Medulla oblongata (tissue), 1 donor: ENCODE measurements at regions not wholly inside any gene's neighbourhood (a gene's known extent, or its start where the extent isn't known, plus 50 kb on each side); places are given as distances from the start of the nearest gene placed in this dataset.
"Not testable (repeated sequence)": the region's sequence is repeated elsewhere in the genome, so short reads cannot be mapped to it uniquely, and the experiment has no call there.

Experiments
- DNase-seq: peaks from one replicate; pipeline ENCODE4 v3.0.0-alpha.2; 2015; ENCODE audit errors: extremely low spot score

DNA sequence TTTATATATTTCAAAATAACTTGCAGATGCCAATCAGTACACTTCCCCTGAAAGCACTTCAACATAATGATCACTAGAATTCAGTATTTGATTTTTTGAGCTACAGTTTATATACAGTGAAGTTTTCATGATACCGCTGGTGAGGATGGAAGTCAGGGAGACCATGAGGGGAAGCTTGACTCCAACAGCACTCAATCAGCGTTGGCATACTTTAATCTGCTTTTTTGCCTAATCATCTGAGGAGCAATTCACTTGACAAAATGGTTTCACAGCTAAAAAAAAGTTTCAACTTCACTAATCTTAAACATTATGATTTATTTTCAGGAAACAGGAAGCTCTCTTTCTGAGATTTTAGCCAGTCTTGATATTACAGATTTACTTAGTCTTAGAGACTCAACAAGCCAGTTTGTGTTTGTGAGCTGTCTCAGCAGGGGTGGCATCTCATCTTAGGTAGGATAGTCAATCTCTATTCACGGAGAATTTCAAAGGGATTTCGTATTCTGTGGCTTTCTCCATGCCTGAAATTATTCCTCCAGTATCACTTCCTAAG lies 111.4 kb upstream of the ARRDC3 start:
- DNase-seq: no peak

GRCh38 chr5:91493086-91493485 lies 110.0 kb upstream of the ARRDC3 start:
- DNase-seq: no peak

DNA sequence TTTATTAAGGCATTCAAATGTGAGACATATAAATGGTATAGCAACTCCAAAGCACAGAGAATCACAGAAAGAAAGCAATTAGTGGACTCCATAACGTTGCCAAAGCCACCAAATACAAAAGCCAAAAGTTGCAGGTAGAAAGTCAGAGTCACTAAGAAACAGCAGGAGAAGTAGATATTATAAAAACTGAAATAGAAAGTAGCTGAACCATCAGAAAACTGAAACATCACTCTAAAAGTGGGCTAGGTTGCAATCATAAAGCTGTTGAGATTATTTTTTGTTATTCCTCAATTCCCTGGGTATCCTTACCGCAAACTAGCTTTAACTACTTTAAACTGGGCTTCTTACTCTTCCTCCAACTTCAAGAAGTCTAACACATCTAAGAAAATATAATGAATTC lies 108.1 kb upstream of the ARRDC3 start:
- no peak for DNase-seq

- no peak for DNase-seq
Observed at GRCh38 chr5:91490316-91490715, 107.2 kb upstream of the ARRDC3 start.

DNA sequence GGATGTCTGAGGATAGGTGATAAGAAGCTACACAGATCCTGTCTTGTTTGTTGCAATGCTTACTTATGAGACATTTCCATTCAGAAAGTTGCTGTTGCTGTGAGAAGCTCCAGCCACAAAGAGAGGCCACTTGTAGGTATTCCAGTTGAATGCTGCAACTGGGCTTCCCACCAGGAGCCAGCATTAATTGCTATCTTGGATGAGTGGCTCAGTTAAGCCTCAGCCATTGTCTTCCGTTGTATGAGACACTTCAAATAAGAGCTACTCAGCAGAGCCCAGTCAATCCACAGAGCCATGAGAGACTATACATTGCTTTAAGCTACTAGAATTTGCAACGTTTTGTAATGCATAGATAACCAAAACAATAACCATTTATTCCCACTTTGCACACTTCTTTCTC lies 104.3 kb upstream of the ARRDC3 start:
- DNase-seq: no peak

- DNase-seq: no peak
Observed at GRCh38 chr5:91486638-91487037, 103.5 kb upstream of the ARRDC3 start.

DNA sequence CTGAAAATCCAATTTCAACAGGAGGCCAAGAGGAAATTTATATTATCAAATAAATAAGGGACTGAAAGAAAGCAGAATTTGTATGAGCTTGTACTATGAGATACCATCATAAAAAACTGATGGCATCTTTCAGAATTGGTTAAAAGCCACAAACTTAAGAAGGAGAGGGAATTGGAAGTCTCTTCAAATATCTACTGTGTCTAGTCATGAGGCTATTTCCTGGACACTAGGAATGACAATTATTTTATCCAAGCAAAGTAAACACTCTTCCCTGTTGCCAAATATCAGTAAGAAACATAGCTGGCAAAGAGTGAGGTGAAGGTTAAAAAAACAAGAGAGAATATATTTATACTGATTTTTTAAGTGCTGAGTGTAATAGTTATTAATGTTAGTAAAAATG lies 101.5 kb upstream of the ARRDC3 start:
- DNase-seq: no peak

- not testable (repeated sequence) for DNase-seq
Observed at GRCh38 chr5:91479376-91479775, 96.3 kb upstream of the ARRDC3 start.

GRCh38 chr5:91478096-91478495 lies 95.0 kb upstream of the ARRDC3 start:
- no peak for DNase-seq

GRCh38 chr5:91477408-91477807 lies 94.3 kb upstream of the ARRDC3 start:
- no peak for DNase-seq

DNA sequence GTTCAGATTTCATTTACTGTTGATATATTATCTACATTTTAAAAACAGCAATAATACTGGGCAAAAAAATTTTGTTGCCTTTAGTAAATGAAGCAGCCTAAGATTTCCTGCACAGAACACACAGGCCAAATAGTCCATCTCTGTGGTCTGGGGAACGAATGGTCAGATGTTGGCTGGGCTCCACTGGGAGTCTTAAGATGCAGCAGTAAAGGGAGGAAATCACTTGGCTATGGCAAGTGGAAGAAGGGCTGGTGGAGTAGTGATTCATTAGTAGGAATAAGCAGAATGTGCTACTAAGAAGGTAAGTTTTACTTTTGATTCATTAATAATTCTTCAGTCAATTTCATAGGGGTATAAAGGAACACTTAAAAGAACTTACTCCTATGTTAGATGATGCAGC lies 91.1 kb upstream of the ARRDC3 start:
- DNase-seq: no peak

DNA sequence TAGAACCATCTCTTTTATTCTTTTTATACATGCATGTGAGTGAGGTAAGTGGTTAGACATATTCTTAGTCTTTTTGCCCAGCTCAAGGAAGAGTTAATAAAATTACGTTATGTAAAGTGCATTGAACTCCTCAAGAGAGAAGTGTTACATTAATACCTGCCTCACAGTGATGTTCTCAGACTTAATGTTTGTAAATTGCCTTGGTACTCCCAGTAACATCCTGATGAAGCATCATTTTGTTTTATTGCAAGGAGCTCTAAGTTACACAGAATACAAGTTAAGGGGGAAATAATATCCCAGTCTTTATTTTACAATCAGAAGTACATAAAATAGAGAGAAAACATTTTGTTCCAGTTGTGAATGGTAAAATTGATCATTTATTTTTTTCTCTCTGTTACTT lies 89.5 kb upstream of the ARRDC3 start:
- DNase-seq: no peak

DNA sequence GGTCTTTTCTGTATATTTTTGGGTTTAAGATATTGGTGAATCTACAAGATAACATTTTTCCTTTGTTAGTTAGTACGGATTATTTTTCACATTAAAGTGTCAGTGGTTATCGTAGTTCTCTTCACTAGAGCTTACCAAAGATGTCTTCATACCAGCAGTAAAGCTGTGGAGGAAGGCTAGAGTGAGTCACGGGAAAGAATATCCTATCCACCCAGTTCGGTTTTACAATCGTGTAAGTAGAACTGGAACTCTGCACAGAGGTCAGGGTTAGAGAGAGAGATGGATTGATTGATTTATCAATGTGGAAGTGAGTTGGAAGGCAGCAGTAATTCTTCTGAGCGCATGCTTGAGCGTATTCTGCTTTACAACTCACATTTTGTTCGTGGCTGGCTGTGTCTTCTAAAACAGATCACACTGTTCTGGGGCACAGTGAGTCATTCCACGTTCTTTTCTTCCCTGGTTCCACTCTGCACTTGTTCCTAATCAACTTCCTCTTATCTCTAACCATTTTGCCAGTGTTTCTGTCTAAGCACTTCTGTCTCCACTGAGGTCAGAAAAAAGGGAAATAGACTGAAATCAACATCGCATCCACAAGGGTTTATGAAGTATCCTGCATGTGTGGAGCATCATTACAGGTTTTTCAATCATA lies 86.5 kb upstream of the ARRDC3 start:
- peak; percentile 46 for DNase-seq

- peak; percentile 16 for DNase-seq
Observed at GRCh38 chr5:91468651-91469422, 85.7 kb upstream of the ARRDC3 start.

- DNase-seq: no peak
Observed at GRCh38 chr5:91464886-91465646, 81.9 kb upstream of the ARRDC3 start.

- no peak for DNase-seq
Observed at GRCh38 chr5:91457681-91458058, 74.6 kb upstream of the ARRDC3 start.

GRCh38 chr5:91456928-91457680 lies 74.0 kb upstream of the ARRDC3 start:
- no peak for DNase-seq

- no peak for DNase-seq
Observed at GRCh38 chr5:91449083-91449482, 66.0 kb upstream of the ARRDC3 start.

DNA sequence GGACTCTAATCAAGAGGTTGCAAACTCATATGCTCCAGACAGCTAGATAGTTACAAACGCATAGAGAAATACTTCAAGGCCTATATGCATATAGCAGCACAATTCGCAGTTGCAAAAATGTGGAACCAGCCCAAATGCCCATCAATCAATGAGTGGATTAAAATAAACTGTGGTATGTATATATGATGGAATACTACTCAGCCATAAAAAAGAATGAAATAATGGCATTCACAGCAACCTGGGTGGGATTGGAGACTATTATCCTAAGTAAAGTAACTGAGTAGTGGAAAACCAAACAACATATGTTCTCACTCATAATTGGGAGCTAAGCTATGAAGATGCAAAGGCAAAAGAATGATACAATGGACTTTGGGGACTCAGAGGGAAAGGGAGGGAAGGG lies 65.0 kb upstream of the ARRDC3 start:
- DNase-seq: not testable (repeated sequence)

DNA sequence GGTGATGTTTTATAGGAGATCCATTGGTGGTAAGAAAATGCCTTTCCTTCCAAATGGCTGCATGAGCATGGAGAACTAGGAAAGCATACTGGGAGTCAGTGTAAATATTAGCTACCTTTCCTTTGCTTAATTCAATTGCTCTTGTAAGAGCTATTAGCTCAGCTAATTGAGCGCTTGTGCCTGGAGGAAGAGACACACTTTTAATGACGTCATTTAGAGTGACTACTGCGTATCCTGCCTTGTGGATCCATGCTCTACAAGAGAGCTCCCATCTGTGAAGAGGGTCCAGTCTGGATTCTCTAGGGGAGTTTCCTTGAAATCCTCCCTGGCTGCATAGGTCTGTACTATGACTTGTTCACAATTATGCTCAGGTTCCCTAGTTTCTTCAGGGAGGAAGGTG lies 63.8 kb upstream of the ARRDC3 start:
- DNase-seq: not testable (repeated sequence)

- no peak for DNase-seq
Observed at GRCh38 chr5:91443761-91444467, 60.8 kb upstream of the ARRDC3 start.
